Neutrophil (primary cell): ENCODE measurements at regions not wholly inside any gene's neighbourhood (a gene's known extent, or its start where the extent isn't known, plus 50 kb on each side); places are given as distances from the start of the nearest gene placed in this dataset.

Experiments used
- H3K27ac ChIP-seq: fragments of 200-600 bp; sonication (generic); 2 replicates; pipeline ENCODE4 v1.5.1; 2016; ENCODE audit warnings: mild to moderate bottlenecking, moderate library complexity
- H3K27me3 ChIP-seq: fragments of 200-600 bp; sonication (generic); 2 replicates; pipeline ENCODE4 v1.6.0; 2016; ENCODE audit warnings: mild to moderate bottlenecking
- H3K36me3 ChIP-seq: fragments of 200-600 bp; sonication (generic); 2 replicates; pipeline ENCODE4 v1.5.1; 2017
- H3K4me1 ChIP-seq, 2 experiments: fragments of 200-600 bp in 1 of 2; sonication (generic) in 1 of 2; 1 replicate in 1 of 2; 2 replicates in 1 of 2; pipeline versions ENCODE4 v1.5.1 to v1.6.1; 2013 to 2016; ENCODE audit warnings: low read depth in 1 of 2, low read length in 1 of 2, mild to moderate bottlenecking in 1 of 2, moderate library complexity in 1 of 2; ENCODE audit not compliant: control insufficient read depth in 1 of 2, insufficient read depth in 1 of 2
- H3K4me3 ChIP-seq, 2 experiments: fragments of 200-600 bp in 1 of 2; sonication (generic) in 1 of 2; 1 replicate in 1 of 2; 2 replicates in 1 of 2; pipeline ENCODE4 v1.5.1; 2013 to 2016; ENCODE audit warnings: low read depth in 1 of 2, low read length in 1 of 2, mild to moderate bottlenecking in 1 of 2, moderate library complexity in 1 of 2
- H3K9me3 ChIP-seq: fragments of 200-600 bp; sonication (generic); 2 replicates; pipeline ENCODE4 v1.5.1; 2016
- CTCF ChIP-seq: fragments of 200-600 bp; sonication (generic); IDR thresholded peaks from 2 replicates; pipeline ENCODE4 v1.5.1; 2016; ENCODE audit warnings: antibody characterized with exemption

GRCh38 chr4:14552119-14552518 lies 450.2 kb upstream of the CPEB2 start:
- no peak overlapping the region for H3K4me3 ChIP-seq
- TF ChIP-seq CTCF: no peak

GRCh38 chr4:14559646-14560045 lies 442.6 kb upstream of the CPEB2 start:
- TF ChIP-seq CTCF: no peak
- H3K4me1 ChIP-seq: no peaks in the 10 kb centered on the region
- H3K27ac ChIP-seq: no peak overlapping the region
- no peaks in the 10 kb centered on the region for H3K36me3 ChIP-seq
- H3K9me3 ChIP-seq: no peaks in the 10 kb centered on the region
- H3K4me3 ChIP-seq: no peak overlapping the region
- no peaks in the 10 kb centered on the region for H3K27me3 ChIP-seq

More at GRCh38 chr4:14552119-14552518, 450.2 kb upstream of the CPEB2 start:
- Histone ChIP-seq H3K36me3 (no peaks in the 10 kb centered on the region), H3K9me3 (no peaks in the 10 kb centered on the region), H3K27me3 (no peaks in the 10 kb centered on the region), H3K27ac (no peak overlapping the region), H3K4me1 (no peaks in the 10 kb centered on the region)

GRCh38 chr4:14560577-14560976 lies 441.7 kb upstream of the CPEB2 start:
- TF ChIP-seq CTCF: no peak
- H3K4me1 ChIP-seq: no peaks in the 10 kb centered on the region
- H3K4me3 ChIP-seq: no peak overlapping the region
- H3K27ac ChIP-seq: no peak overlapping the region
- H3K9me3 ChIP-seq: no peaks in the 10 kb centered on the region
- no peaks in the 10 kb centered on the region for H3K27me3 ChIP-seq
- H3K36me3 ChIP-seq: no peaks in the 10 kb centered on the region

GRCh38 chr4:14562901-14563300 lies 439.4 kb upstream of the CPEB2 start:
- no peaks in the 10 kb centered on the region for H3K36me3 ChIP-seq
- H3K4me3 ChIP-seq: no peak overlapping the region
- H3K9me3 ChIP-seq: no peaks in the 10 kb centered on the region
- H3K4me1 ChIP-seq: no peaks in the 10 kb centered on the region
- no peaks in the 10 kb centered on the region for H3K27me3 ChIP-seq
- H3K27ac ChIP-seq: no peak overlapping the region
- TF ChIP-seq CTCF: no peak

GRCh38 chr4:14564281-14564680 lies 438.0 kb upstream of the CPEB2 start:
- Histone ChIP-seq H3K4me3 (no peak overlapping the region), H3K36me3 (no peaks in the 10 kb centered on the region), H3K4me1 (no peaks in the 10 kb centered on the region), H3K27me3 (no peaks in the 10 kb centered on the region), H3K27ac (no peak overlapping the region), H3K9me3 (no peaks in the 10 kb centered on the region)
- TF ChIP-seq CTCF: no peak

- no peaks in the 10 kb centered on the region for H3K9me3 ChIP-seq
- H3K27ac ChIP-seq: no peak overlapping the region
- no peaks in the 10 kb centered on the region for H3K4me1 ChIP-seq
- no peak for TF ChIP-seq CTCF
- H3K4me3 ChIP-seq: no peak overlapping the region
- H3K36me3 ChIP-seq: no peaks in the 10 kb centered on the region
- H3K27me3 ChIP-seq: no peaks in the 10 kb centered on the region
Observed at GRCh38 chr4:14566518-14566917, 435.8 kb upstream of the CPEB2 start.
